NCI-H2196 (cell line): ENCODE measurements at regions not wholly inside any gene's neighbourhood (a gene's known extent, or its start where the extent isn't known, plus 50 kb on each side); places are given as distances from the start of the nearest gene placed in this dataset.

ENCODE experiments used
- DNase-seq: peaks from one replicate; lab custom pipeline; 2025; ENCODE audit not compliant: unreplicated experiment; lab: John Stamatoyannopoulos, UW

DNA sequence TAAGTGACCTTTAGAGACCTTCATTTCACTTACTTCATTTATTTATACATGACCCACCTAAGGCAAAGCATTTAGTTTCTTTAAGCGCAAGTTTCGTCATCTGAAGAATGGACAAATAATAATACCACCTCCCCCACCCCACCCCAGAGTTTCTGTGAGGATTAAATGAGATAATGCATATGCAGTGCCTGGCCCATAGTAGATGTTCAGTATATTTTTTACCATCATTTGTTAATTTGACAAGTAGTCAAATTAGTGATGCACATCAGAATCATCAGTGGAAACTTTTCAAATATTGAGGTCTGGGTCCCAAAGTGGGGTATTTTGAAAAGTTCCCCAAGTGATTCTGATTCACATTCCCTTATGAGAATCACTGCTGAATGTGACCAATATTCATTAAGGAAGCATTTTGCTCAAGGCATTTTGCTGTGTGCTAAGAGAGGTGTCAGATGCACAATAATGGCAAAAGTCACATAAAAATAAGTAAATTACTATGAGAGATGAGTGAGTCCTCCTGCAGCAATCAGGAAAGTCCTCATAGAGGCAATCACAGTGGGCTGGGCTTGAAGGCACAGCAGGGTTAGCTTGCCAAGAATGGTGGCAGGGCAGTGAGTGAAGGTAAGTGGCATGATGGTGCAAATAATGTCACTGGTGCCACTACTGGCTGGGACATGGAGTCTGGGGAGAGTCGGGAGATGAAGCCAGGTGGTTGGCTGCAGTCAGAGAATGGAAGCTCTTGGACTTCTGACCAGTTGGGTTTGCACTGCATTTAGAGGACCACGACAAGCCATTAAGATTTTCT is 244.1 kb downstream of the PTEN start:
- no peak for DNase-seq

DNA sequence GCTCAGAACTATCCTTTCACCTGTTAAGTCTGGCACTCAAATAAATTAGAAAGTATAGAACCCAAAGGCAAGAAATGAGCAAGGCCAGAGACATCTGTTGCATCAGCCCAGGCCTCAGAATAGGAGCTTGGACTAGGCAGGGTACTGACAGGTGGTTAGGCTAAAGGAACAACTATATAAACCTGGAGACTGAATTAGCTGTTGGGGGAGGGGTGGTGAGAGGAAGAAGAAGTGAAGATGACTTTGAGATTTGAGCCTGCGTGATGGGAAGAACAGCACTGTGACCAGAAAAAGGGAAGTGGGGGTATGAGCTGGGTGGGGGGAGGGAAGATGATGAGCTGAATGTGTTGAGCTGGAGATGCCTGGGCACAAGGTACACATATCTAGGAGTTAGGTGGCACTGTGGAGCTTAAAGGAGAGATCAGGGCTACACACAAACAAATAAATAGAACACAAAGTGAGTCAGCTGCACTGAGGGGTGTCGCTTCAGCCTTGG is 244.7 kb downstream of the PTEN start:
- DNase-seq: no peak

DNA sequence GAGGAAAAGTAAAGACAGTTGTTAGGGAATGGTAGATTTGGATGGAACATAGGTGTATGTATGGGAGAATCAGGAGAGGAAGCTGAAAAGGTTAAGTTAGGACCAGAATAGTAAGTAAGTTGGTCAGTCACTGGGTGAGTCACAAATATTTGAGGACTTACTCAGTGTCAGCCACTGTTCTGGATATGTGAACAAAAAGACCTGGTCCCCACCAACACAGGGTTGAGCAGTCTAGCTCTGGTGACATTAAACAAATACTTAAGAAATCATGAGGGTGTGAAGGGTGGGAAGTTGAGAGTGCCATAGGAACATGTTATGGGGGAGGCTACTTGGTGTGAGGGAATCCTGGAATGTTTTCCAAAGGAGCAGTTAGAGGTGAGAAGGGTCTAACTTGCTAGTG is 246.9 kb downstream of the PTEN start:
- no peak for DNase-seq

DNA sequence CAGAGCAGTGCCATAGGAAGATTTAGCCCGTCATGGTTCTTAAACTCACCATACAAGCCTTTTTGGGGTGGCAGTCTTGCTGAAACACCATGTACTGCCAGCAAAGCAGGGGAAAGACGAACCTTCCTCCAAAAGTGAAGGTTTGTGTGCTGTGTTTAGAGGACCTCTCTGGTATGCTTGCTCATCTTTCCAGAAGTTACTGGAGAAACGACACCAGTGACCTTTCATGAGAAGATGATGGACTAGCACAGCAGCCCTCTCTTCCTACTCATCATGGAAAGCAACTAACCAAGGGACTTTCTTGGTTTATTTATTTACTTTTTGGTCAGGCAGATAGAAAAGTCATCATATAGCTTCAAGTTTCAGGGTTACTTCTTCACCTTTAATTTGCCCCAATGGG is 247.4 kb downstream of the PTEN start:
- DNase-seq: no peak

DNA sequence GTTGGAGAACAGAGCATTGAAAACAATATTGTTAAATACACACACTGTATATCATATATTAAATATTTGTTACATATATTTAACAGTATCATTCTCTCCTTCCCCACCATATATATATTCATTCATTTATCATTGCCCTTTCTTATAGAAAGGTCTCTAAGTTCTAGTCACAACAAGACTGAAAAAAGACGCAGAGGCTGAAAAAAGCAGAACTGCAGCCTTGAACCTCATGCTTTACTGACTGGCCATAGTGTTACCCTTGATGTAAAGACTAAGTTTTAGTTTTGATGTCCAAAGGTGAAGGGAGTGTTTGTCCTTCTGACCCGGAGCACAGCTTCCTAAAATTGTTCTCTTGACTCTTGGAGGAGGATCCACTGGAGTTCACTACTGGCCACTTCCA is 247.9 kb downstream of the PTEN start:
- DNase-seq: no peak

DNA sequence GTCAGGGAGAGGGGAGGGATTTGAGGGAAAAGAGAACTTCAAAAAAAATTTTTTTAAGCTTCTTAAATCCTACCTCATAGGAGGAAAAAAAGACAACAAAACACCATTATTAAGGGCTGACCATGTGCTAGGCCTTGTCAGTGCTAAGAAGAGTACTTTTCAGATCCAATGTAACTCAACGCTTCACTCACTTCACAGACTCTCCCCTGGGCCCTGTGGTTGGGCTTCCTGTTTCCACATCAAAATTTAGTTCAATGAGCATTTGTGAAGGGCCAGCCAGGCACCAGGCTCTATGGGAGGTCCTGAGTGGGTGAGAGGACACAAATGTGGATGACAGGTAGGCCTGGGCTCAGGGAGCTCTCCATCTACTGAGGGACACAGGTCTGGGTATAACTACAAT is 249.8 kb downstream of the PTEN start:
- no peak for DNase-seq

DNA sequence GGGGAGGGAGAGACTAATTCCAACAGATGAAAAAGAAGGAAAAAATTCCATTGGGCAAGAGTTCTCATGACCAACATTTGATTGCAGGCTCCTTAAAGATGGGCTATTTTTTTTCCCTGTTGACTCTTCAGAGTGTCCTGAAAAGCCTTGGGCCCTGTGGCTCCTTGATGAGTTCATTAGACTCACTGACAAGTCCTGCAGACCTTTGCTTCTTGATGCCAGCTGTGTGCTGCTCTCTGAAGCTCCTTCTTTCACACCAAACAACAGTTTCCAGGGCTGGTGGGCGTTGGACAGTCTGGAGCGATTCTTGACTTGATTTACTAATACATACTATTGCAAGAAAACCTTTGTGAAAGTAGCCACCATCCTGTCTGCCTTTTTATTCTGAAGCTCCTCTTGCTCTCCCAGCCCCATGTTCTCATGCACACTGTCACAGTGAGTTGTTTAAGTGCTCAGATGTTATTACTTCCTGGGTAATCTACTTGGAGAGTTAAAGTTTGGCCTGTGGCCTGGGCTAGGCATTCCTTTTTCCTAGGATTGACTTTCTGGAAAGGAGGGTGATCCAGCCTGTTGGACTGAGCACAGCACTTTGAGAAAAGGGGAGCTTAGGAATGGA is 250.3 kb downstream of the PTEN start:
- no peak for DNase-seq

DNA sequence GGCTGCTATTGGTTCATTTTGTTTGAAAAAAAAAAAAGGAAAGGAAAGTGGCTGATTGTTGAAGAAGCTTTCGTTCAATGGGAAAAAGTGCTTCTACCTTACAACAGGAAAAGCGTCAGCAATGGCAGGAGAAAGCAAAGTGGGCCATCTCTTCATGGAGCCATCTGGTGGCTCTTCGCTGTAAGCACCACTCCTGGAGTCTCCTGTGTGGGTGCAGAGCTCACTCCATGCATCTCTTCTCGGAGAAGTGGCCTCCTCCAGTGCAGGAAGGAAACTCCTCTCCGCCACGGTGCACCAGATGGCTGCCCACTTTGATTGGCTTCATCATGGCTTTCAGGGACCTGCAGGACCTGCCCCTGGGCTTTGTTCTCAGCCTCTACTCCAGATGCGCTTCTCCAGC is 250.9 kb downstream of the PTEN start:
- DNase-seq: peak; percentile 21

DNA sequence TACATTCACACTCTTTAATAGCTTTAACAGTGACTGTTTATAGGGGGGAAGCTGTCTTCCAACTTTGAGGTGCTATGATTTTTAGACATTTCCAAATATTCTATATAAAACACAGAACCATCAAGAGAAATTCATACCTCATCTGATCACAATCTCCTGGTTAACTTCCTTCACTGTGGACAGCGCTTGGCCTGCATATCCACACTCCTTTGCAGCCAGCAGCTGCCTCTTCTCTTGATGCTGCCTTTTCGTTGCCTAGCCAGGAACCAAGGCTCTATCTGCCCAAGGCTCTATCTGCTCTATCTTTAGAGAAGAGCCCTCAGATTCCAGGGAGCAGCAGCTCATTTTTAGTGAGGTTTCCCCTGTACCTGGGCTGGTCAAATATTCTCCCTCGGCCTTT is 252.0 kb downstream of the PTEN start:
- DNase-seq: no peak

DNA sequence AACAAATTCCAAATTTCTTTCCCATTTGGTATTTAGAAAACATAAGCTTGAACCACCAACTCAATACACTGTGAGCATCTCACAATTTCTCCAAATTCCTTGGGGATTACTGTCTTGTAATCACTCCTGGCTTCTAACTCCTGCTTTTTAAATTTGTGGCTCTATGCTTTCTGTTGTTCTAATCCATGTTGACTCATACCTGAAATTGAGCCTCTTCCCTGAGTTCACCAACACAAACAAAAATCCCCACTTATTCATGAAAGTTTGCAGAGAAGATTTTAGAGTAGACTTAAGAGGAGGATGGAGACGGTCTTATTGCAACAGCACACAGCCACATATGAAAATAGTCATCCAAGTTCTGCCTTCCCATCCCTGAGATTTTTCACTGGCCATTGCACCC is 252.5 kb downstream of the PTEN start:
- DNase-seq: no peak

DNA sequence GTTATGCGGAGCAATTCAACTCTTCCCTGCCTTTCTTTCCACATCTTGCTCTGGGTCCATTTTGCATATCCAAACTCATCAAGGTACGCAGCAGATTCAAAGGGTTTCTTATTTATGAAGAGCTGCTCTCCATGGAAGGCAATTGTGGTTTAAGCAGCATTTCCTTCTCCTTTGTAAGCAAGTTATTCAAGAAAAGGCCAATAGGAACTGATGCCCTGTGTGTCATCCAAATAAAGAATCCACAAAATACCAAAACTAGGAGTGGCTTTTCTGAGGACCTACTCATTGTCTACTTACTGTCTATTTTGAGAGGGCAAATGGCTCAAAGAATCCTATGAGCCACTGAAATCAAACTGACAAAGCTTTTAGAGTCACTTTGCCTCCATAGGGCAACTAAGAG is 253.1 kb downstream of the PTEN start:
- no peak for DNase-seq

DNA sequence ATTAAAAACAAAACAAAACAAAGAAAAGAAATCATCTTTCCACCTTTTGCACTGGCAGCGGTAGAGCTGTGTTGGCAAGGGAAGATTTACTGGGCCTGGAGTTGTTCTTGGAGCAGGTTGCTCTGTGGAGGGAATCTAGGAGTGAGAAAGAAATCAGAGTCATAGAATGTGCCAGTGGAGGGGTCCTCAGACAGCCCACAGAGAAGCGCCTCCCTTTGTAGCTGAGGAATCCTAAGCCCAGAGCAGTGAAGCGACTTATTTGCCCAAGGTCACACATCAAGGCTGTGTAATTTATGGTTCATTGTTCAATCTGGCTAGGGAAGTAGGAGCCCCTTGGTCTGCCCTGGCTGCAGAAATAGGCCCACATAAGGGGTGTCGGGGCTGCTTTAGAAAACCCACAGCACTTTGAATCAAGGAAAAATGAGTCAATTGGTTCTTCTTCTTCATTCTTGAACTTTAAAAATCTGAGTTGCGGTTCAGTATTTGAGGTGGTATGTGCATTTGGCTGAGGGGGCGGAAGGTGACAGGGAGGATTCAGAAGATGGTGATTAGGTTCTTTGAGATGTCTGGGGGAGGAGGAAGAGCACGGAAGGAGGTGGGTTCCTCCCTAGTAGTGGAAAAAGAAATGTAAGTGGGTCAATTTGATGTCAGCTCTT is 253.7 kb downstream of the PTEN start:
- no peak for DNase-seq

DNA sequence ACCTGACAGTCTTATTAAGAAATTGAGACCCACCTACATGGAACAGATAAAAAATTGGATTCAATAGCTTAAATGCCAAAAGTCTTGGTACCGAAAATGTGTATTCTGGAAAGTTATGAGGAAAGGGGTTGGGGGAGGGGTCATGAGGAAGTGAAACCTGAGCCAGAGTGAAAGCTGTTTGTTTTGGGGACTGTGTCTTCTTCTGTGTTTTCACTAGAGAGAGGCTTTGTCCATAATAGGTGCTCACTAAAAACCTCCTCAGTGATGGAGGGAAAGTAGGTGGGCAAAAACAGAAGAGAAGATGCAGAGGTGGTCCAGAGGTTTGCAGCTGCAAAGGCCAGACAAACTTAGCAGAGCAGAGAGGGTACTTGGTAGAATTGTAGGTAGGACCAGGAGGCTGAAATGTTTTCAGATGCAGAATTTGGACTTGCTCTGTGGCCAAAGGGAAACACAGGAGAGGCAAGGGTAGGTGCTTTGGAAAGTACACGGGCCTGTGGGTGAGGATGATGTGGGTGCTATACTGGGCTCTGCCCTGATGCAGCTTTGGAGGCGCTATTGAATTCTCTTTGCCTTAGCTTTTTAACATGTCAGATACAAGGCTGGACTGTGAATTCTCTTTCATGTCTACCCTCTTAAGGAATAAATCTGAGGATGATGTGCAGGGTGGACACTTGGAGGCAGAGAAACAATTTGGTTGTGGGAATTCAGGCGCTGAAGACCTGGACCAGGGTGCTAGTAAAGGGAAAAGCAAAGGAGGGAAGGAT is 254.6 kb downstream of the PTEN start:
- no peak for DNase-seq

DNA sequence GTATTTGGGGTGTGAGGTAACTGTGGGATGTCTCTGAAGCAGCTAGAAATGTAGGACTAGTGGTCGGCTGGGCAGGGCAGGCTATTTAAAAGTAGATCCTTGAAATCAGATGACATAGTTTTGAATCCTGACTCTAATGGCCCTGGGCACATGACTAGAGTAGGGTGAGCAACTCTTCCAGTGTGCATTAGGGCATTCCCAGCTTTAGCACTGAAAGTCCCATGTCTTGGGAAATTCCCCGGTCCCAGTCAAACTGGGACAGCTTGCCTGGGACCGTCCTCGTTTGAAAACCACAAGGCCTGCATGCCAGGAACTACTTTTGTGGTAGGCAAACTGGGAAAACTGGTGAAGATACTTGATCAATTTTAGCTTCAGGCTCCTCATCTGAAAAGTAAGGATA is 255.3 kb downstream of the PTEN start:
- no peak for DNase-seq

DNA sequence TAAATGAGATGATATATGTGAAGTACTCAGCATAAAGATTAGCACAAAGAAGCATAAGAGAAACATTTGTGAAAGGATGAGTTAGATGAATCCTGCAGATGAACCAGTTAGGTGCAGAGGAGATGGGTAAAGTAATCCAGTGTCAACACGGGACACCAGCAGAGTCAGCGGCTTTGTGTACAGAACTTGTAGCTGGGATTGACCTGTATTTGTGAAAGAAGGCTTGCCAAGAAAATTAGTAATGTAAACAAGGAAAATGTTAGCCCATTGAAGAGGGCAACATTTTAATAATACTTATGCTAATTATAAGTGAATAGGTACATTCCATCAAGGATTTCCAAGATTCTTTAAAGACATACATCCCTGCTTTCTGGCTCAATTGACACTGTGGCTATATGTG is 255.7 kb downstream of the PTEN start:
- peak; percentile 11 for DNase-seq

DNA sequence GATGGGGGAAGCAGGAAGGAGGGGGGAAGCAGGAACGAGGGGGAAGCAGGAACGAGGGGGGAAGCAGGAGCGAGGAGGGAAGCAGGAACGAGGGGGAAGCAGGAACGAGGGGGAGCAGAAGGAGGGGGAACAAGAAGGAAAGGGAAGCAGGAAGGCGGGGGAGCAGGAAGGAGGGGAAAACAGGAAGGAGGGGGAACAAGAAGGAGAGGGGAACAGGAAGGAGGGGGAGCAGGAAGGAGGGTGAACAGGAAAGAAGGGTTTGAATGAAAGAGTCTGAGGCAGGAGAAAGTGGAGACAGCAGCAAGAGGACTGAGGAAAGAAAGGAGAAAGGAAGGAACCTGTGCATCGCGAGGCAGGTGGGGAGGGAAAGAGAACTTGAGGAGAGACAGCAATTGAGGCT is 256.6 kb downstream of the PTEN start:
- DNase-seq: no peak

DNA sequence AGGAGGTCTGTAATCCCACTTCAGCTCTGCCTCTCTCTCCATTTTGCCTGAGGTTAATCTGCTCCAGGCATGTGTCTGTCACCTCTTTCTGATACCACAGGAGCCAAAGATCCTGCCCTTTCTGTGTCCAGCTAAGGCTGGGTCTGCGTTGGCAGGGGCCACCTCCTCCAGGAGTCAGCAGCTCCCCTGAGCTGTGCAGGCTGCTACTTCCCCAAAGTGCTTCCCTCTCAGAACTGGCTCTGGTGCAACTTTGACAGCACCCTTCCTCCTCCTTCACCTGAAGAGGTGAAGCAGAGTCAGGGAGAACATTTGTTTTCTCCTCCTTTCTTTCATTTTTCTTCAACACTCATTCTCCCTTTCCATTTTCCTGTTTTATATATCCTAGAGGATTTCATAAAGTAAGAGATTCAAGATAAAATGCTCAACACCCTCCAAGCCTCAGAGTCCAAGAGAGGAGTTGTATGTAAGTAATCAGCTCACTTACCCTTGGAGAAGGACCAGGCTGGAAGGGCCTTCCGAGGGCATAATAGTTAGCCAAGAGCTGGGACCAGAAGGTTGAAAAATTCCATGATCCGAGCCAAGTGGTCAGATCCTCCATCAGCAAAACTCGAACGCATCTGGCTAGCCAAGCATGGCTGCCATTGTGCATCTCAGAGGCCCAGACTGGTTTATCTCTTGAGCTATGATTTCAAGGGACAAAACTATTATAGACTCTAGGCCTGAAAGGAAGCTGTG is 257.3 kb downstream of the PTEN start:
- no peak for DNase-seq

DNA sequence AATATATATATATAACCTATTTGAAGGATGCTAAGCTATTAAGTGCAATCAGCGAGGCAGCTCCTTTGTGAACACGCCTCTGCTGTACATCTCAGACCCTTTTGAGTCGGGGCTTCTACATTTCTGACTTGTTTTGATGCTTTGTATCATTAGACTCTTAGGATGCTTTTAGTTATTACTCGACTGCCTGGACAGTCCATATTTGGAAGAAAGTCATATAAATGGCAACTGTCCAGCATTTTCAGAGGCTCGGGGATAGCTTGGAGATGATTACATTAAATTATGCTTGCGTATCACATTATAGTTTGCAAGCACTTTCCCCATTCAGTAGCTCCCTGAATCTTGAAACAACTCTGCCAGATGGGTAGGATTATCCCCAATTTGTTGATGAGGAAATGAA is 257.9 kb downstream of the PTEN start:
- DNase-seq: no peak

DNA sequence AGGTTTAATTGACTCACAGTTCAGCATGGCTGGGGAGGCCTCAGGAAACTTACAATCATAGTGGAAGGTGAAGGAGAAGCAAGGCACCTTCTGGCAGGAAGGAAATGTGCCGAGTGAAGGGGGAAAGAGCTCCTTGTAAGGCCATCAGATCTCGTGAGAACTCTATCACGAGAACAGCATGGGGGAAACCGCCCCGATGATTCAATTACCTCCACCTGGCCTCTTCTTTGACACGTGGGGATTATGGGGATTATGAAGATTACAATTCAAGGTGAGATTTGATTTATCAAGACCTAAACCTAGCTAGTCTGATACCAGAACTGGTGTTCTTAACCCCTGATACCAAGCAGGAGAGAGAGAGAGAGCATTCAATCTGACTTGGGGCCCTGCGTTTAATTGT is 258.7 kb downstream of the PTEN start:
- DNase-seq: no peak

DNA sequence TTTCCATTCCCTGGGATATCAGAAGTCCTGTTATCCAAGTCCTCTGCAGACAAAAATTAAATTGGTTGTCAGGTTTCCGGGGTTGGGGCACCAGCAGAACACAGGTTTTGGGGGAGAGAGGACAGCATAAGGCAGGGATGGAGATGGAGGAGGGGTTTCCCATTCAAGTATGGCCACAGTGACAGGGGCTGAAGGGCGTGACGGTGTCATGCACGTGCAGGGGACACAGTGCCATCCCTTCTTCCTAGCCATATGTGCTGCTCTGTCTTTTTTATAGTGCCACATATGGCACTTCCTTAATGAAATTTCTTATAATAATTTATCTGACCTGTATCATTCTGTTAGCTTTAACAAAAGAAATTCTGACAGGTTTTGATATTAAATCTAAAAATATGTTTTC is 259.2 kb downstream of the PTEN start:
- DNase-seq: no peak

DNA sequence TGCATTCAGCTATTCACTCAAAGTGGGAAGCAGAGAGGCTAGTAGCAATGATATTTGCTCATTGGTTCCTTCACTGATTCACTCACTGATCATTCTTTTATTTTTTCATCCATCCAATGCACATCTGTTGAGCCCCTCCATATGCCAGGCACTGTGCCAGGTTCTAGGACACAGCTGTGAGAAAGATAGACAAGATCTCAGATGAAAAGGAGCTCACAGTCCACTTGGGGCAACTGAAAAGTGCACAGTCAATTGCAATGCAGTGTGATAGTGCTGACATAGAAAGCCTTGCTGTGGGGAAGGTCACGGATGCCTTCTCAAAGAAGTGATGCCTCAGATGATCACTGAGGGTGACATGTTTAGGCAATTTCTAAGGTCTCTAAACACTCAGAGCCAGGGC is 262.3 kb downstream of the PTEN start:
- DNase-seq: no peak
